Activated gamma-delta T cell treated with anti-CD3 and anti-CD28 coated beads, Interleukin-2, amount 50 U/mL, for 16 hours (primary cell): ENCODE measurements at regions not wholly inside any gene's neighbourhood (a gene's known extent, or its start where the extent isn't known, plus 50 kb on each side); places are given as distances from the start of the nearest gene placed in this dataset.

Experiments used
- DNase-seq: peaks from one replicate; pipeline ENCODE4 v3.0.0-alpha.2; 2020; ENCODE audit warnings: low read depth

GRCh38 chr2:2871480-2872308 lies 505.9 kb downstream of the EIPR1 start:
- DNase-seq, result no peak

DNA sequence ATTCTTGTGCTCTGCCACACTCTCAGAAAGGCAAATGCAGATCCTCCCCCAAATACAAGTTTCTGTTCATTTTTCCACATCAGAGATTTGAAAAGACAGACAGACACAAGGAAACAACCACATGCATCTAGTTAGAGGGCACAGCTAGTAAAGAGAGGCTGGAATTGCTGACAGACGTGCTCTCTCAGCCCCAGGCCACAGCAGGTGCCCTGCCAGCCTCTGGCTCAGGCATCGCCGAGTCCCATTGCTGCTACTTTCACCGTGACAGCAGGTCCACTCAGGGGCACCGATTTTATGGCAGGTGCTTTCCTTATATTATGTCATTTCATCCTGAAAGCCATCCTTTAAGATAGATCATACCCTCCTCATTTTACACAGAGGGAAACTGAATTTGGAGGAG lies 507.5 kb downstream of the EIPR1 start:
- DNase-seq, result no peak

- no peak for DNase-seq
Measured at GRCh38 chr2:2869553-2869952, 508.1 kb downstream of the EIPR1 start.

DNA sequence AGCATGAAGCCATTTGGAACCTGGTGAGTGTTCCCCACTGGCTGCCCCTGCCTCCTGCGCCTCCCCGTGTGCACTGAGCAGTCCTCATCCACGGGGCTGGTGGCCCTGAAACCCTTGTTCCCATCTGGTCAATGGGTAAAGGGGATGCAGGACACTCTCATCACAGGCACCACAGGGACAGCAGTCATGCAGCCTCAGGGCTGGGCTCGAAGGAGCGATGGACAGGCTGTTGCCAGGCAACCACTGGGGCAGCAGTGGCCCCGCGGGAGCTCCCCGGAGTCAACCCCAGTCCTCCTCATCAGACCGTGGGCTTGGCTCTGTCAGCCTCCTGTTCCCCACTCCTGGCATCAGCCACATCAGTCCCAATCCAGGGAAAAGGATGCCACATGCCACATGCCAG lies 509.5 kb downstream of the EIPR1 start:
- no peak for DNase-seq

DNA sequence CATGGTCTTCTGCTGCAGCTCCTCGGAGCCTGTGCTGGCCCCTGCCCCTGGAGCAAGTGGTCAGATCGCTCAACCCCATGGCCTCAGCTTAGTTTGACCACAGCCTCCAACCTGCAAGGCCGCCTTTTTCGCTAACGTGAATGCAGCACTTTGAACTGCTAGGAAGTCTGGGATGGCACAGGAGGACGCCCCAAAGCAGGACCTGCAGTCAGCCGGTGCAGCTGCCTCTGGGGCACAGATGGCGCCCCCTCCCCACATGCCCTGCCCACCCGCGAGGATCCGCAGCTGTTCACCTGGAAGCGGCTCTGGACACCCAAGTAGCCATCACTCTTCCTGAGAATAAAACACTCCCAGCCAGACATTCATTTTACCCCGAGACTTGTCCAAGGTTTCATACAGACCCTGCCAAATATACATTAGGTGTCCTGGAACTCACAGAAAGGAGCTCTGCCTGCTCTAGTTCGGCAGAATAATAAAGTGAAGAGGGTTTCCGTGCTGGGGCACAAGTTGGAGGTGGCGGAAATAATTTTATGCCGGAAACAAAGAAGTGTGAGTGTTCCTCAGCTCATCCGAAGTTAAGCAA lies 510.1 kb downstream of the EIPR1 start:
- DNase-seq, result no peak

- DNase-seq, result no peak
Measured at GRCh38 chr2:2866459-2866858, 511.2 kb downstream of the EIPR1 start.

DNA sequence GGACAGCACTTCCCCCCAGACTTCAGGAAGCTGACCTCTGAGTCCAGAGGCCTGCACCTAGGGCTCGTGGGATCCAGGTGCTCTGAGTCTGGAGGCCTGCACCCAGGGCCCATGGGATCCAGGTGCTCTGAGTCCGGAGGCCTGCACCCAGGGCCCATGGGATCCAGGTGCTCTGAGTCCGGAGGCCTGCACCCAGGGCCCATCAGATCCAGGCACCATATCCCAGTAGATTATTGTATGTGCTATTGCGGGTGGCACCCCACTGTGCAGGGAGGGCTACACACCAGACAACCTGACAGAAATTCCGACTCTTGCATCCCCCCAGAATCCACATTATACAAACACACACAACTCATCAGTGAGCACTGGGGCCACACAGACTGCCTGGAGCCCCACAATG lies 515.2 kb downstream of the EIPR1 start:
- DNase-seq, result no peak

DNA sequence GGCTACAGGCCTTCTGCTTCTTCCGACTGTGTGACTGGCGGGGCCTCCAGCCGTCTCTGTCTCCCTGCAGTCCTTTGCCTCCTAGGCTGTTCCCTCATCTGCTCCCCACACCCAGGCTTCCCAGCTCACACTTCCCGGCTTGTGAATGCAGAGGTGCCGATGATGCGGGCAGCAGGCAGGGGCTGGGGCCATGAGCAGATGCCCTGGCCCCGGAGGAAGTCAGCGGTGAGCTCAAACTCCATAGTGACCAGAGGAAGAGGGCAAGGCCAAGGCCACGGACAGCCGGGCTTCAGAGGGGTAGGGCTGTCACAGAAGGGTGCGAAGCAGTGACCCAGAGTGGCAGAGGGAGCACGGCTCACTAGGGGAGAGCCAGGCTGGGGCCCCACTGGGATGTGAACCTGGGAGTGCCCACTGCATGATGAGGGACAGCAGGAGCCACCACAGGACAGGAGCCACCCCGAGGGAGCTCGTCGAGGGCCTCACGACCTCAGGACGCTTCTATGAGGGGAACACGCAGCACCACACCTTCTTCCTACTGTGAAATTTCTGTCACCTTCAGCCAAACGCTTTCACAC lies 515.9 kb downstream of the EIPR1 start:
- DNase-seq, result no peak

DNA sequence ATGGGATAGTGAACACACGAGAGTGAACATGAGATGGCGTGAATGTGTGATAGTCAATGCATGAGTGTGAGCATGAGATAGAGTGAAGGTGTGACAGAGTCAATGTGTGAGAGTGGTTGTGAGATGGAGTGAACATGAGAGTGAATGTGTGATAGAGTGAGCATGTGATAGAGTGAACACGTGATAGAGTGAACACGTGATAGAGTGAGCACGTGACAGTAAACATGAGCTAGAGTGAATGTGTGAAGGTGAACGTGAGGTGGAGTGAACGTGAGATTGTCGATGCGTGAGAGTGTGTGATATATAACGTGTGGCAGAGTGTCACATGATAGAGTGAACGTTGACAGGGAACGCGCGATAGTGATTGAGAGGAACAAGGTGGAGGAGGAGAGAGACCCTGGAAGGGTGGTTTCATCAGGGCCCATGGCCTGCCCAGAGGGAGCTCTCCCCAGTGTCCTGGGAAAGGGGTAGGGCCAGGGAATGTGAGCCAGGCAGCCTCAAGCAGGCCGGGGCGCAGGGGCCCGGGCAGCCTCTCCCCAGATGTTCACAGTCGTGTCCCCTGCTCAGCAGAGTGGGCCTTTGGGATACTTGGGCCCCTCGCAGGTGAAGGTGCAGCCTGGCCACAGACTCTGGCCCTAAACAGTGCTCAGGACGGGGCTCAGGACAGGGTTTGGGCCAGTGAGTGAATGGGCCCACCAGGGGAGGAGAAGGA lies 516.9 kb downstream of the EIPR1 start:
- no peak for DNase-seq

GRCh38 chr2:2859732-2860131 lies 517.9 kb downstream of the EIPR1 start:
- no peak for DNase-seq

DNA sequence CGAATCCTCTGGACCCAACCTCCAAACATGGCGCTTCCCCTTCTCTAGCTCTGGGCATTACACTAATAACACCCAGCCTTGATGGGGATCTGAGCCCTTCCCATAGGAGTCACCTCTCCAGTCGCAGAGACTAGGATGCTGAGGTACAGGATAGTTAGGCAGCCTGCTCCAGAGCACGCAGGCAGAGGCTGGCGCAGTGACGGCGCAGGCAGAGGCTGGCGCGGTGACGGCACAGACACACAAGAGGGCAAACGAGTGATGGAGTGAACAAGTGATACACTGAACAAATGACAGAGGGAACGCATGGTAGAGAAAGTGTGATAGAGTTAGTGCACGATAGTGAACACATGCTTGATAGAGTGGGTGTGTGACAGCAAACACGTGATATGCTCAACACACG lies 518.5 kb downstream of the EIPR1 start:
- no peak for DNase-seq

GRCh38 chr2:2856723-2857415 lies 520.7 kb downstream of the EIPR1 start:
- no peak for DNase-seq

GRCh38 chr2:2855297-2855696 lies 522.3 kb downstream of the EIPR1 start:
- no peak for DNase-seq

- no peak for DNase-seq
Measured at GRCh38 chr2:2853346-2853745, 522.3 kb upstream of the MYT1L start.

DNA sequence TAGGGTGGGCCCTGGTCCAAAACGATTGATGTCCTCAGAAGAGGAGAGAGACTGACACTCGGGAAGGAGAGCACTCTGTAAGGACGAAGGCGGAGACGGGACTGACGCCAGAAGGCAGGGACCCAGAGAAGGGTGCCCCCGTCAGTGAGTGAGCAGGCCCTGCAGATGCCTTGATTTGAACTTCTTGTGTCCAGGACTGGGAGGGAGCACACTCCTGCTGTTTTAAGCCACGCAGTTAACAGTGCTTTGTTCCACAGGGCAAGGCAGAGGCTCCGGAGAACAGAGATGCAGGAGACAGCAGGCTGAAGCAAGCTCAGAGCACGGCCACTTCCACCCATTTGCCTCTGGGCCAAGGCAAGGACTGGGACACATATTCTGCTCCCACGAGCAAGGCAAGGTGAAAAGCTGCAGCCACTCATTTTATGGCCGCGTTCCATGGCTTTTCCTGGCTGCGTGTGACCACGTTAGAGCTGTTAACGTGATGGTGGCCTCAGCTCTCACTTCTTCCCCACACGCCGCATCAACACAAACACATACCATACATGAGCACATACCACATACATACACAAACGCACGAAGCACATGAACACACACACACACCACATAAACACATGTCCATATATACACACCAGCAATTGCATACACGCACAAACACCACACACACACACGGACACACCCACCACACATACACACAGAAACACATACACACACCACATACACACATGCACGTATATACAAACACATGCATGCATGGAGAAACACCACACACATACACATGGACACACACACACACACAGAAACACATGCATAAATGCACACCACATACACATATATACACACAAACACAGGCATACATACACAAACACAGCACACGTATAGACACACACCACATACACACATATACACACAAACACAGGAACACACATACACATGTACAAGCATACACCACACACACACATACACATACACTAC lies 521.0 kb upstream of the MYT1L start:
- no peak for DNase-seq

DNA sequence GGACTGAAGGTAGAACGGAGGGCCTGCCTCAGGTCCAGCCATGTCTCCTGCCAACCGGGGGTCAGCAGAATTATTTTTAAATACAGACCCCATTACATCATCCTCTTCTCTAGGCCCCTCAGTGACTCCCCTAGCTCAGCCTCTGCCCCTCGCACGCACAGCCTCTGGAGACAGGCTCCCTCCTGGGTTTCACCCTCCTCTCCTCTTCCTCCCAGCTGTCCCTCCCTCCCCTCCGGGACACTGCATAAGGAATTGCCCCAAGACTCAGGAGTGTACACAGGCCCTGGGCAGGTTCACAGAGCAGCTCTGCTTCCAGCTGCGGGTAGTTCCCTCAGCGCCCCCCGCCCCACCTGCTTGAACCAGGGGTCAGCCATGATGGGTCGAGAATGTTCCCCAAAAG lies 520.2 kb upstream of the MYT1L start:
- no peak for DNase-seq

DNA sequence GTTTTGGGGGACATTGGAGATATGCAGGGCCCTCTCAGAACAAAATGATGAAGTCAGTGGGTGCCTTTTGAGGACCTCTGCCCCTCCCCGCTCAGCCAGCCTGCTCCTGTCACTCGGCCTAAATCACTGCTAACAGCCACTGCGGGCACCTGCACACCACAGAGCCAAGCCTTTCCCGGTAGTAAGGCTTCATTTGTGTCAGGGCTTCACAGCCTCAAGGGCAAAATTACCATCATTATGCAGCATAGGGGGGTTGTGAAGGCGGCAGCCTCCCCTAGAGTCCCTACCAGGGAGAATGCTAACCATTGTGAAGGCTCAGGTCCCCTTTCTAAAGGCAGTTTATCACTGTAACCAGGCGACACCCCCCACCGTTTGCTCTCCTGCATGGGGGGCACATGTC lies 519.8 kb upstream of the MYT1L start:
- no peak for DNase-seq

DNA sequence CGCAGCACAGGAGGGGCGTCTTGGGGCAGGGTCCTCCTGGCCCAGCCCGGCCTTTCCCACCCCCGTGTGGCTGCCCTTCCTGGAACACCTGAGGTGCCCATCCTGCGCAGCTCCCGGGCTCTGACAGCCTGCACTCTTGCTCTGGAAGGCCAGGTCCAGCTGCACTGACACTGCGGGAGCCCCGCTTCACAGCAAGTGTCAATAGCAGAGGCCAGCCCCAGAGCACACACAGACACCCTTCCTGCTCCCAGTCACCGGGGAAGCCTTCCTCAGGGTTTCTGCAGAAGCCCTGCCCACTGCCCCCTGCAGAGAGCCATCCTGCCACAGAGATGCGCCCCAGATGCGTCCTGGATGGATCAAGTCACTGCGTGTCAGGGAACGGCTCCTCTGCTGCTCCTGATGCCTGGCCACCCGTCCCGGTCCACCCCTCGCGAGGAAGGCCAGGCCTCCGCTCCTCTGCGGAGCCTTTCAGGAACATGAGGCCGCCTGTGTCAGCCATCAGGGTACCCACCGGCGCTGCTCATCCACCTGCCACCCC lies 519.2 kb upstream of the MYT1L start:
- no peak for DNase-seq

GRCh38 chr2:2849464-2850217 lies 518.6 kb upstream of the MYT1L start:
- no peak for DNase-seq
